ENCODE measurements at regions not wholly inside any gene's neighbourhood (a gene's known extent, or its start where the extent isn't known, plus 50 kb on each side); places are given as distances from the start of the nearest gene placed in this dataset.

- no peaks in the 10 kb centered on the region for H3K9me3 ChIP-seq (replicated peaks; ENCODE audit: control insufficient read depth, insufficient read depth, low read depth, low read length)
- no peaks in the 10 kb centered on the region for H3K9me1 ChIP-seq (ENCODE audit: control insufficient read depth, insufficient read depth, low read length)
- ChIA-PET CTCF (ENCODE audit: low intra/inter-chr PET ratio) (no interaction called here), POLR2A (no interaction called here)
- FAIRE-seq (no peak), DNase-seq (ENCODE audit: extremely low read depth in 1 of 4, low spot score in 3 of 4) (no peak), ATAC-seq (no peak)
- no peaks in the 10 kb centered on the region for H3K27me3 ChIP-seq (ENCODE audit: control insufficient read depth in 2 of 2, insufficient read depth in 2 of 2, low read length in 2 of 2)
- H3K79me2 ChIP-seq (ENCODE audit: control insufficient read depth, insufficient read depth, low read length) = no peaks in the 10 kb centered on the region
- in situ Hi-C loops (cut with MboI) = no loop called here
- H3K4me1 ChIP-seq (replicated peaks in 1 of 2; ENCODE audit: control insufficient read depth in 2 of 2, insufficient read depth in 2 of 2, low read length in 2 of 2) = no peaks in the 10 kb centered on the region
- H2AFZ ChIP-seq (ENCODE audit: low read depth, low read length) = no peak overlapping the region
- no peaks in the 10 kb centered on the region for H3K36me3 ChIP-seq (ENCODE audit: control insufficient read depth, insufficient read depth, low read length)
- no peak overlapping the region for H3K9ac ChIP-seq (ENCODE audit: insufficient read depth in 1 of 2, low read depth in 2 of 2, low read length in 2 of 2)
- WGBS (ENCODE audit: insufficient coverage, low coverage, missing lambda C conversion rate) = 0% methylated on average over 2 of the region's 2 CpGs
- intact Hi-C loops (cut with micrococcal nuclease) = no loop called here
- H4K20me1 ChIP-seq (replicated peaks; ENCODE audit: control insufficient read depth, insufficient read depth, low read length) = no peaks in the 10 kb centered on the region
- no TSS peak for BruUV-seq (replicated peaks)
- H3K4me3 ChIP-seq = no peak overlapping the region
- H3K4me2 ChIP-seq (ENCODE audit: insufficient read depth, low read length) = no peak overlapping the region
- H3K27ac ChIP-seq (ENCODE audit: extremely low read depth, low read depth, low read length) = no peak overlapping the region
- no peak for TF ChIP-seq KAT7 (CRISPR knock-in tag; IDR thresholded peaks at IDR 0.05; ENCODE audit: borderline replicate concordance)
- no peak for TF ChIP-seq ZNF41 (CRISPR knock-in tag; conservative IDR thresholded peaks at IDR 0.05)
- no peak for TF ChIP-seq ZNF24 (IDR thresholded peaks at IDR 0.05)
- TF ChIP-seq, protein P1, sequence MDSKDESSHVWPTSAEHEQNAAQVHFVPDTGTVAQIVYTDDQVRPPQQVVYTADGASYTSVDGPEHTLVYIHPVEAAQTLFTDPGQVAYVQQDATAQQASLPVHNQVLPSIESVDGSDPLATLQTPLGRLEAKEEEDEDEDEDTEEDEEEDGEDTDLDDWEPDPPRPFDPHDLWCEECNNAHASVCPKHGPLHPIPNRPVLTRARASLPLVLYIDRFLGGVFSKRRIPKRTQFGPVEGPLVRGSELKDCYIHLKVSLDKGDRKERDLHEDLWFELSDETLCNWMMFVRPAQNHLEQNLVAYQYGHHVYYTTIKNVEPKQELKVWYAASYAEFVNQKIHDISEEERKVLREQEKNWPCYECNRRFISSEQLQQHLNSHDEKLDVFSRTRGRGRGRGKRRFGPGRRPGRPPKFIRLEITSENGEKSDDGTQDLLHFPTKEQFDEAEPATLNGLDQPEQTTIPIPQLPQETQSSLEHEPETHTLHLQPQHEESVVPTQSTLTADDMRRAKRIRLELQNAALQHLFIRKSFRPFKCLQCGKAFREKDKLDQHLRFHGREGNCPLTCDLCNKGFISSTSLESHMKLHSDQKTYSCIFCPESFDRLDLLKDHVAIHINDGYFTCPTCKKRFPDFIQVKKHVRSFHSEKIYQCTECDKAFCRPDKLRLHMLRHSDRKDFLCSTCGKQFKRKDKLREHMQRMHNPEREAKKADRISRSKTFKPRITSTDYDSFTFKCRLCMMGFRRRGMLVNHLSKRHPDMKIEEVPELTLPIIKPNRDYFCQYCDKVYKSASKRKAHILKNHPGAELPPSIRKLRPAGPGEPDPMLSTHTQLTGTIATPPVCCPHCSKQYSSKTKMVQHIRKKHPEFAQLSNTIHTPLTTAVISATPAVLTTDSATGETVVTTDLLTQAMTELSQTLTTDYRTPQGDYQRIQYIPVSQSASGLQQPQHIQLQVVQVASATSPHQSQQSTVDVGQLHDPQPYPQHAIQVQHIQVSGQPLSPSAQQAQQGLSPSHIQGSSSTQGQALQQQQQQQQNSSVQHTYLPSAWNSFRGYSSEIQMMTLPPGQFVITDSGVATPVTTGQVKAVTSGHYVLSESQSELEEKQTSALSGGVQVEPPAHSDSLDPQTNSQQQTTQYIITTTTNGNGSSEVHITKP (IDR thresholded peaks at IDR 0.05; ENCODE audit: partially characterized antibody) = no peak
- TF ChIP-seq SP1 (CRISPR knock-in tag; IDR thresholded peaks at IDR 0.05) = no peak
- no peak for TF ChIP-seq RAD21 (CRISPR knock-in tag; conservative IDR thresholded peaks at IDR 0.05 in 1 of 2, IDR thresholded peaks at IDR 0.05 in 1 of 2)
Measured at GRCh38 chr12:66964629-66965028, 285.8 kb upstream of the GRIP1 start.

Data from K562 (cell line).